T-cell (primary cell): ENCODE measurements at regions not wholly inside any gene's neighbourhood (a gene's known extent, or its start where the extent isn't known, plus 50 kb on each side); places are given as distances from the start of the nearest gene placed in this dataset.

Experiments
- ATAC-seq, 4 experiments: fragments of 200-7000 bp in 3 of 4; fragments of 150-1000 bp in 1 of 4; cut with Tn5 transposase; replicated peaks in 1 of 4; 1 replicate in 3 of 4; 2 replicates in 1 of 4; pipeline ENCODE4 v1.10.0; 2021; ENCODE audit warnings: moderate library complexity in 3 of 4, mild to moderate bottlenecking in 2 of 4, moderate number of reproducible peaks in 1 of 4
- CTCF ChIA-PET, 2 donors: fragments of 300-600 bp; sonication (Branson Sonifier 250); formaldehyde crosslinking; loops; one replicate each; lab custom pipeline; 2022; ENCODE audit warnings: antibody characterized with exemption in 2 of 2; lab: Charles Lee
- POLR2A ChIA-PET, 2 donors: fragments of 300-600 bp; sonication (Branson Sonifier 250); formaldehyde crosslinking; loops; one replicate each; lab custom pipeline; 2022; ENCODE audit warnings: antibody characterized with exemption in 2 of 2; lab: Charles Lee
- DNase-seq, 35 experiments: peaks; one replicate each; pipeline versions ENCODE4 v3.0.0 to v3.0.0-alpha.2; 2013 to 2023
- H3K27ac ChIP-seq: one replicate; pipeline ENCODE4 v1.5.1; 2013; ENCODE audit warnings: low read length
- H3K27me3 ChIP-seq, 2 experiments: replicated peaks in 1 of 2; 1 replicate in 1 of 2; 2 replicates in 1 of 2; pipeline versions ENCODE4 v1.6.1 to v1.7.0; 2013; ENCODE audit warnings: low read length in 1 of 2, mixed read lengths in 1 of 2; ENCODE audit not compliant: control insufficient read depth in 2 of 2, insufficient read depth in 2 of 2; ENCODE audit errors: extremely low read depth in 1 of 2
- H3K36me3 ChIP-seq, 2 donors: 1 replicate in 1 of 2; 2 replicates in 1 of 2; pipeline versions ENCODE4 v1.6.1 to v1.7.0; 2013; ENCODE audit warnings: low read length in 1 of 2; ENCODE audit not compliant: control insufficient read depth in 2 of 2, insufficient read depth in 1 of 2; ENCODE audit errors: extremely low read depth in 1 of 2
- H3K4me1 ChIP-seq, 2 experiments: 1 replicate in 1 of 2; 2 replicates in 1 of 2; pipeline versions ENCODE4 v1.6.1 to v1.7.0; 2013; ENCODE audit warnings: low read length in 2 of 2, mixed read lengths in 1 of 2; ENCODE audit not compliant: insufficient read depth in 2 of 2, control insufficient read depth in 1 of 2; ENCODE audit errors: extremely low read depth in 1 of 2
- H3K4me3 ChIP-seq, 2 donors: 1 replicate in 1 of 2; 2 replicates in 1 of 2; pipeline versions ENCODE4 v1.5.1 to v1.7.0; 2013; ENCODE audit warnings: mild to moderate bottlenecking in 2 of 2, low read length in 1 of 2, moderate library complexity in 1 of 2; ENCODE audit not compliant: control insufficient read depth in 1 of 2; ENCODE audit errors: extremely low read depth in 1 of 2
- H3K9me3 ChIP-seq: 2 replicates; pipeline ENCODE4 v1.7.0; 2013
- H3K27ac Mint-ChIP-seq, 2 donors: one replicate each; pipeline ENCODE4 v1.8.0; 2020 to 2021; ENCODE audit warnings: mild to moderate bottlenecking in 2 of 2, mixed read lengths in 2 of 2
- H3K27me3 Mint-ChIP-seq, 2 donors: one replicate each; pipeline ENCODE4 v1.8.0; 2021 to 2022; ENCODE audit warnings: mixed read lengths in 2 of 2
- H3K36me3 Mint-ChIP-seq: one replicate; pipeline ENCODE4 v1.8.0; 2021; ENCODE audit warnings: mixed read lengths
- H3K4me1 Mint-ChIP-seq, 3 donors: one replicate each; pipeline ENCODE4 v1.8.0; 2020 to 2022; ENCODE audit warnings: mixed read lengths in 3 of 3, mild to moderate bottlenecking in 1 of 3
- H3K4me3 Mint-ChIP-seq, 3 donors: one replicate each; pipeline ENCODE4 v1.8.0; 2020 to 2022; ENCODE audit warnings: mild to moderate bottlenecking in 3 of 3, mixed read lengths in 3 of 3, moderate library complexity in 3 of 3
- H3K9me3 Mint-ChIP-seq, 3 donors: one replicate each; pipeline ENCODE4 v1.8.0; 2020 to 2022; ENCODE audit warnings: mixed read lengths in 3 of 3
- WGBS: methylation state at CpG from one replicate; pipeline ENCODE4 v1.1.5; 2013; ENCODE audit warnings: missing lambda C conversion rate; ENCODE audit not compliant: insufficient coverage; 5-methylcytosine and 5-hydroxymethylcytosine counted together

- H3K4me1 ChIP-seq, result no peaks in the 10 kb centered on the region
- DNase-seq (no peak), ATAC-seq (no peak)
- no peak overlapping the region for H3K4me3 Mint-ChIP-seq
- H3K36me3 ChIP-seq, result no peaks in the 10 kb centered on the region
- no peak overlapping the region for H3K4me3 ChIP-seq
- ChIA-PET CTCF (no interaction called here), POLR2A (no interaction called here)
- no peaks in the 10 kb centered on the region for H3K36me3 Mint-ChIP-seq
- H3K9me3 ChIP-seq, result no peaks in the 10 kb centered on the region
- H3K27me3 ChIP-seq, result no peaks in the 10 kb centered on the region
- H3K27ac ChIP-seq, result no peak overlapping the region
- 83% methylated on average over 1 of the region's 6 CpGs for WGBS
- no peak overlapping the region for H3K27ac Mint-ChIP-seq
- no peaks in the 10 kb centered on the region for H3K27me3 Mint-ChIP-seq
- no peaks in the 10 kb centered on the region for H3K9me3 Mint-ChIP-seq
- no peaks in the 10 kb centered on the region for H3K4me1 Mint-ChIP-seq
Observed at GRCh38 chr2:65820454-65820853, 388.1 kb upstream of the SPRED2 start.

DNA sequence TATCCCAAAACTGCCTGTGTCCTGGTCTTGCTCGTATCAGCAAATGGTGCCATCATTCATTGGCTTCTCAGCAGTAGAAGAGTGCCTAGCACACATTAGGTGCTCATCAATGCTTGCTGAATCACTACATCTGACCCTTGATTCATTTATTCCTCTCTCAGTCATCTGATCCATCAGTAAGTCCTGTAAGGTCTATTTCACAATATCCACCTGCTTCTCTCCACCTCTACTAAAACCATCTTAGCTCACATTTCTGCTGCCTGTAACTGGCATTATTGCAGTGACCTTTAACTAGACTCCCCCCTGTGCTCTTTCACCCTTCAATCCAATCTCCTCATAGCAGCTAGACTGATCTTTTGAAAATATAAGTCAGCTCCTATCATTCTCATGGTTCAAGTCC is 387.6 kb upstream of the SPRED2 start:
- H3K9me3 Mint-ChIP-seq, result no peaks in the 10 kb centered on the region
- no peaks in the 10 kb centered on the region for H3K4me1 ChIP-seq
- no peak overlapping the region for H3K27ac Mint-ChIP-seq
- H3K27me3 Mint-ChIP-seq, result no peaks in the 10 kb centered on the region
- H3K4me3 ChIP-seq, result no peak overlapping the region
- DNase-seq (no peak), ATAC-seq (no peak)
- no peaks in the 10 kb centered on the region for H3K4me1 Mint-ChIP-seq
- no peak overlapping the region for H3K4me3 Mint-ChIP-seq
- H3K9me3 ChIP-seq, result no peaks in the 10 kb centered on the region
- 54% methylated on average over 1 of the region's 1 CpG for WGBS
- POLR2A ChIA-PET, result no interaction called here
- H3K27ac ChIP-seq, result no peak overlapping the region
- H3K27me3 ChIP-seq, result no peaks in the 10 kb centered on the region
- CTCF ChIA-PET, result no interaction called here
- H3K36me3 ChIP-seq, result no peaks in the 10 kb centered on the region
- no peaks in the 10 kb centered on the region for H3K36me3 Mint-ChIP-seq

DNA sequence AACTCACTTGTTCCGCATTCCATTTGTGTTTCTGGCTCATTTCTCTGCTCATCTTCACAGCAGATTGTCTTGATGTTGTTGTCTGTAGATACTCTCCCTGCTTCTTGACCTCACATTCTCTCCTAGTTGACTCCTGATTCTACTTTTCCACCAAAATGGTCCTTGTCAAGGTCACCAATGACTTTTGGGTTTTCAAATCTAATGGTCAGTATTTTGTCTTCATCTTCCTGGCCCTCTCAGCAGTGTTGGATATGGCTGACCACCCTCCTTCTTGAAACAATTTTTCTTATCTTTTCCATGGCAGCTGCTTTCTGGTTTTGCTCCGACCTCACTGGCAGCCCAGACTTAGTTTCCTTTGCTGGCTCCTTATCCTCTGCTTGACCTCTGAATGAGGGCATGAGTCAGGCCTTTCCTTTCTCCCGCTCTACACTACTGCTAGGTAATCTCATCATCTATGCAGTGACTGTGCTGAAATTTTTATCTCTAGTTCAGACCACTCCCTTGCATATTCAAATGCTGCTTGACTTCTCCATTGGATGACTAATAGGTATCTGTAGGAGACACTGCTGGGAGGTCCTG is 386.6 kb upstream of the SPRED2 start:
- Mint-ChIP-seq H3K36me3 (no peaks in the 10 kb centered on the region), H3K4me3 (no peak overlapping the region), H3K27ac (no peak overlapping the region), H3K27me3 (peaks cover 1 to 3% of the 10 kb centered on the region in 2 donors), H3K4me1 (no peaks in the 10 kb centered on the region), H3K9me3 (peaks cover 0 to 6% (median 0%) of the 10 kb centered on the region in 3 donors)
- Histone ChIP-seq H3K4me1 (no peaks in the 10 kb centered on the region), H3K9me3 (no peaks in the 10 kb centered on the region), H3K27me3 (no peaks in the 10 kb centered on the region), H3K4me3 (no peak overlapping the region), H3K27ac (no peak overlapping the region), H3K36me3 (no peaks in the 10 kb centered on the region)
- ChIA-PET POLR2A (no interaction called here), CTCF (no interaction called here)
- DNase-seq (no peak), ATAC-seq (no peak)
- 44% methylated on average over 1 of the region's 3 CpGs for WGBS

- Mint-ChIP-seq H3K4me1 (no peaks in the 10 kb centered on the region), H3K27ac (no peak overlapping the region), H3K36me3 (no peaks in the 10 kb centered on the region), H3K27me3 (peaks cover 1 to 3% of the 10 kb centered on the region in 2 donors), H3K4me3 (no peak overlapping the region), H3K9me3 (peaks cover 0 to 8% (median 0%) of the 10 kb centered on the region in 3 donors)
- no CpG with 5 or more reads among the region's 2 CpGs for WGBS
- no peaks in the 10 kb centered on the region for H3K4me1 ChIP-seq
- no peaks in the 10 kb centered on the region for H3K9me3 ChIP-seq
- H3K36me3 ChIP-seq, result no peaks in the 10 kb centered on the region
- DNase-seq (no peak), ATAC-seq (no peak)
- POLR2A ChIA-PET, result no interaction called here
- CTCF ChIA-PET, result no interaction called here
- H3K27ac ChIP-seq, result no peak overlapping the region
- no peaks in the 10 kb centered on the region for H3K27me3 ChIP-seq
- no peak overlapping the region for H3K4me3 ChIP-seq
Observed at GRCh38 chr2:65813631-65814173, 381.3 kb upstream of the SPRED2 start.

- Histone ChIP-seq H3K27ac (no peak overlapping the region), H3K36me3 (no peaks in the 10 kb centered on the region), H3K4me3 (no peak overlapping the region), H3K4me1 (no peaks in the 10 kb centered on the region), H3K9me3 (no peaks in the 10 kb centered on the region), H3K27me3 (no peaks in the 10 kb centered on the region)
- Mint-ChIP-seq H3K4me1 (no peaks in the 10 kb centered on the region), H3K27ac (no peak overlapping the region), H3K27me3 (peaks cover 1 to 3% of the 10 kb centered on the region in 2 donors), H3K9me3 (peaks cover 4 to 8% (median 7%) of the 10 kb centered on the region in 3 donors), H3K36me3 (no peaks in the 10 kb centered on the region), H3K4me3 (no peak overlapping the region)
- POLR2A ChIA-PET, result no interaction called here
- no peak for ATAC-seq
- no peak for DNase-seq
- WGBS, result 83% methylated on average over 1 of the region's 3 CpGs
- CTCF ChIA-PET, result no interaction called here
Observed at GRCh38 chr2:65812887-65813286, 380.5 kb upstream of the SPRED2 start.

- Histone ChIP-seq H3K27me3 (no peaks in the 10 kb centered on the region), H3K9me3 (no peaks in the 10 kb centered on the region), H3K4me1 (no peaks in the 10 kb centered on the region), H3K36me3 (no peaks in the 10 kb centered on the region), H3K27ac (no peak overlapping the region), H3K4me3 (no peak overlapping the region)
- Mint-ChIP-seq H3K4me3 (no peak overlapping the region), H3K27ac (no peak overlapping the region), H3K4me1 (no peaks in the 10 kb centered on the region), H3K36me3 (no peaks in the 10 kb centered on the region), H3K9me3 (peaks cover 7 to 18% (median 12%) of the 10 kb centered on the region in 3 donors), H3K27me3 (no peaks in the 10 kb centered on the region)
- ATAC-seq (no peak), DNase-seq (no peak)
- ChIA-PET POLR2A (no interaction called here), CTCF (no interaction called here)
- WGBS, result no CpG with 5 or more reads among the region's 4 CpGs
Observed at GRCh38 chr2:65807942-65808341, 375.5 kb upstream of the SPRED2 start.

DNA sequence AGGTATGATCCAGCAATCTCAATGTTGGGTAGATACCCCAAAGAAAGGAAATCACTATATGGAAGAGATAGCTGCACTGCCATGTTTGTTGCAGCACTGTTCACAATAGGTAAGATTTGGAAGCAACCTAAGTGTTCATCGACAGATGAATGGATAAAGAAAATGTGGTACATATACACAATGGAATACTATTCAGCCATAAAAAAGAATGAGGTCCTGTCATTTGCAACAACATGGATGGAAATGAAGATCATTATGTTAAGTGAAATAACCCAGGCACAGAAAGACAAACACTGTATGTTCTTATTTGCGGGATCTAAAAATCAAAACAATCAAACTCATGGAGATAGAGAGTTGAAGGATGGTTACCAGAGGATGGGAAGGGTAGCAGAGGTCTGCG is 372.4 kb upstream of the SPRED2 start:
- H3K4me3 Mint-ChIP-seq, result no peak overlapping the region
- no peaks in the 10 kb centered on the region for H3K36me3 Mint-ChIP-seq
- H3K4me1 ChIP-seq, result no peaks in the 10 kb centered on the region
- no CpG with 5 or more reads among the region's 3 CpGs for WGBS
- ChIA-PET POLR2A (no interaction called here), CTCF (no interaction called here)
- no peaks in the 10 kb centered on the region for H3K27me3 ChIP-seq
- no peaks in the 10 kb centered on the region for H3K4me1 Mint-ChIP-seq
- H3K27ac ChIP-seq, result no peak overlapping the region
- no peak overlapping the region for H3K27ac Mint-ChIP-seq
- H3K9me3 Mint-ChIP-seq, result peaks cover 7 to 18% (median 12%) of the 10 kb centered on the region in 3 donors
- H3K4me3 ChIP-seq, result no peak overlapping the region
- no peak for ATAC-seq
- no peak for DNase-seq
- peaks cover 0 to 9% of the 10 kb centered on the region in 2 donors for H3K27me3 Mint-ChIP-seq
- H3K36me3 ChIP-seq, result no peaks in the 10 kb centered on the region
- H3K9me3 ChIP-seq, result no peaks in the 10 kb centered on the region
